SK-N-SH (cell line): ENCODE measurements at regions not wholly inside any gene's neighbourhood (a gene's known extent, or its start where the extent isn't known, plus 50 kb on each side); places are given as distances from the start of the nearest gene placed in this dataset.

Source experiments
- CTCF ChIP-seq: fragments of 200-600 bp; sonication (generic); IDR thresholded peaks from 2 replicates; pipeline ENCODE4 v1.6.1; 2017; ENCODE audit warnings: antibody characterized with exemption, mild to moderate bottlenecking, moderate library complexity
- EP300 ChIP-seq, 2 experiments: IDR thresholded peaks; 2 replicates each; pipeline versions ENCODE4 v1.4.0 to v1.6.1; 2012; ENCODE audit warnings: borderline replicate concordance in 1 of 2, low read depth in 1 of 2, low read length in 1 of 2
- EZH2phosphoT487 ChIP-seq: fragments of 200-600 bp; sonication (generic); IDR thresholded peaks from 2 replicates; pipeline ENCODE4 v1.6.1; 2017; ENCODE audit warnings: low read depth, mixed run types, mild to moderate bottlenecking, antibody characterized with exemption, moderate library complexity, borderline replicate concordance
- NRF1 ChIP-seq: IDR thresholded peaks from 2 replicates; pipeline ENCODE4 v1.6.1; 2012; ENCODE audit warnings: low read depth, mild to moderate bottlenecking, low read length
- POLR2AphosphoS5 ChIP-seq: IDR thresholded peaks from 2 replicates; pipeline ENCODE4 v1.6.1; 2012; ENCODE audit warnings: low read depth, low read length
- REST ChIP-seq: IDR thresholded peaks from 2 replicates; pipeline ENCODE4 v1.6.1; 2012; ENCODE audit warnings: mild to moderate bottlenecking, low read depth, low read length, moderate library complexity
- RFX5 ChIP-seq: IDR thresholded peaks from 2 replicates; pipeline ENCODE4 v1.6.1; 2012; ENCODE audit warnings: mild to moderate bottlenecking, improper control_type of control experiment, low read length
- SIN3A ChIP-seq: IDR thresholded peaks from 2 replicates; pipeline ENCODE4 v1.6.1; 2012; ENCODE audit warnings: low read depth, mild to moderate bottlenecking, low read length, moderate library complexity, borderline replicate concordance
- TAF1 ChIP-seq: IDR thresholded peaks from 2 replicates; pipeline ENCODE4 v1.6.1; 2012; ENCODE audit warnings: low read depth, mild to moderate bottlenecking, low read length, moderate library complexity, borderline replicate concordance
- TEAD4 ChIP-seq: IDR thresholded peaks from 2 replicates; pipeline ENCODE4 v1.4.0; 2012; ENCODE audit warnings: mild to moderate bottlenecking, borderline replicate concordance; ENCODE audit not compliant: insufficient read depth
- YY1 ChIP-seq: IDR thresholded peaks from 2 replicates; pipeline ENCODE4 v1.4.0; 2012; ENCODE audit warnings: low read depth, mild to moderate bottlenecking

GRCh38 chr5:173771121-173771724 is 116.9 kb upstream of the CPEB4 start:
- TF ChIP-seq EP300 (IDR thresholded peaks at IDR 0.05; ENCODE audit: borderline replicate concordance in 1 of 2, low read depth in 1 of 2, low read length in 1 of 2) = no peak
- no peak for TF ChIP-seq CTCF
- no peak for TF ChIP-seq TEAD4
- no peak for TF ChIP-seq POLR2AphosphoS5
- TF ChIP-seq NRF1 = no peak
- TF ChIP-seq EZH2phosphoT487 = no peak
- no peak for TF ChIP-seq TAF1
- no peak for TF ChIP-seq RFX5
- no peak for TF ChIP-seq YY1
- no peak for TF ChIP-seq REST
- no peak for TF ChIP-seq SIN3A
